ENCODE measurements at regions not wholly inside any gene's neighbourhood (a gene's known extent, or its start where the extent isn't known, plus 50 kb on each side); places are given as distances from the start of the nearest gene placed in this dataset.

- H3K27ac ChIP-seq (ENCODE audit: low read length), result no peak overlapping the region
- H3K4me1 Mint-ChIP-seq, result no peaks in the 10 kb centered on the region
- TF ChIP-seq CTCF (IDR thresholded peaks at IDR 0.05), result no peak
- no peaks in the 10 kb centered on the region for H3K9me3 ChIP-seq (ENCODE audit: control insufficient read depth, insufficient read depth, low read length)
- no peaks in the 10 kb centered on the region for H3K4me1 ChIP-seq (ENCODE audit: control insufficient read depth, insufficient read depth, low read length)
- no peak overlapping the region for H3K27ac Mint-ChIP-seq
- no peaks in the 10 kb centered on the region for H3K9me3 Mint-ChIP-seq
- ATAC-seq (no peak), DNase-seq (no peak)
- no peaks in the 10 kb centered on the region for H3K36me3 Mint-ChIP-seq
- no peaks in the 10 kb centered on the region for H3K27me3 ChIP-seq (ENCODE audit: control insufficient read depth, insufficient read depth, low read length)
- intact Hi-C loops (cut with micrococcal nuclease), result no loop called here
- no peaks in the 10 kb centered on the region for H3K36me3 ChIP-seq (ENCODE audit: control insufficient read depth, insufficient read depth, low read length)
- H3K4me3 ChIP-seq (ENCODE audit: low read length), result no peak overlapping the region
- 90% methylated on average over 7 of the region's 7 CpGs for WGBS (ENCODE audit: insufficient coverage)
- no peak overlapping the region for H3K4me3 Mint-ChIP-seq
- no peaks in the 10 kb centered on the region for H3K27me3 Mint-ChIP-seq (ENCODE audit: low read depth in 2 of 2)
Observed at GRCh38 chr10:31153161-31153560, 121.5 kb upstream of the ZNF438 start.

GRCh38 chr10:31153692-31154091 is 122.0 kb upstream of the ZNF438 start:
- H3K4me3 ChIP-seq (ENCODE audit: low read length), result no peak overlapping the region
- Mint-ChIP-seq H3K27me3 (ENCODE audit: low read depth in 2 of 2) (no peaks in the 10 kb centered on the region), H3K9me3 (no peaks in the 10 kb centered on the region), H3K4me1 (no peaks in the 10 kb centered on the region), H3K27ac (no peak overlapping the region), H3K36me3 (no peaks in the 10 kb centered on the region), H3K4me3 (no peak overlapping the region)
- no peak for TF ChIP-seq CTCF (IDR thresholded peaks at IDR 0.05)
- H3K36me3 ChIP-seq (ENCODE audit: control insufficient read depth, insufficient read depth, low read length), result no peaks in the 10 kb centered on the region
- intact Hi-C loops (cut with micrococcal nuclease), result no loop called here
- H3K27ac ChIP-seq (ENCODE audit: low read length), result no peak overlapping the region
- 89% methylated on average over 8 of the region's 8 CpGs for WGBS (ENCODE audit: insufficient coverage)
- no peaks in the 10 kb centered on the region for H3K27me3 ChIP-seq (ENCODE audit: control insufficient read depth, insufficient read depth, low read length)
- H3K4me1 ChIP-seq (ENCODE audit: control insufficient read depth, insufficient read depth, low read length), result no peaks in the 10 kb centered on the region
- DNase-seq (no peak), ATAC-seq (no peak)
- no peaks in the 10 kb centered on the region for H3K9me3 ChIP-seq (ENCODE audit: control insufficient read depth, insufficient read depth, low read length)

- Mint-ChIP-seq H3K27me3 (ENCODE audit: low read depth in 2 of 2) (no peaks in the 10 kb centered on the region), H3K9me3 (no peaks in the 10 kb centered on the region), H3K4me3 (no peak overlapping the region), H3K36me3 (no peaks in the 10 kb centered on the region), H3K27ac (no peak overlapping the region), H3K4me1 (no peaks in the 10 kb centered on the region)
- ATAC-seq (no peak), DNase-seq (no peak)
- TF ChIP-seq CTCF (IDR thresholded peaks at IDR 0.05), result no peak
- H3K27ac ChIP-seq (ENCODE audit: low read length), result no peak overlapping the region
- no peak overlapping the region for H3K4me3 ChIP-seq (ENCODE audit: low read length)
- H3K36me3 ChIP-seq (ENCODE audit: control insufficient read depth, insufficient read depth, low read length), result no peaks in the 10 kb centered on the region
- no peaks in the 10 kb centered on the region for H3K9me3 ChIP-seq (ENCODE audit: control insufficient read depth, insufficient read depth, low read length)
- intact Hi-C loops (cut with micrococcal nuclease), result no loop called here
- H3K27me3 ChIP-seq (ENCODE audit: control insufficient read depth, insufficient read depth, low read length), result no peaks in the 10 kb centered on the region
- WGBS (ENCODE audit: insufficient coverage), result no CpG with 5 or more reads among the region's 3 CpGs
- no peaks in the 10 kb centered on the region for H3K4me1 ChIP-seq (ENCODE audit: control insufficient read depth, insufficient read depth, low read length)
Observed at GRCh38 chr10:31154996-31155395, 123.3 kb upstream of the ZNF438 start.

- Histone ChIP-seq H3K27ac (ENCODE audit: low read length) (no peak overlapping the region), H3K4me1 (ENCODE audit: control insufficient read depth, insufficient read depth, low read length) (no peaks in the 10 kb centered on the region), H3K27me3 (ENCODE audit: control insufficient read depth, insufficient read depth, low read length) (no peaks in the 10 kb centered on the region), H3K4me3 (ENCODE audit: low read length) (no peak overlapping the region), H3K9me3 (ENCODE audit: control insufficient read depth, insufficient read depth, low read length) (no peaks in the 10 kb centered on the region), H3K36me3 (ENCODE audit: control insufficient read depth, insufficient read depth, low read length) (no peaks in the 10 kb centered on the region)
- DNase-seq (no peak), ATAC-seq (no peak)
- no peak for TF ChIP-seq CTCF (IDR thresholded peaks at IDR 0.05)
- 93% methylated on average over 19 of the region's 19 CpGs for WGBS (ENCODE audit: insufficient coverage)
- H3K4me1 Mint-ChIP-seq, result no peaks in the 10 kb centered on the region
- no peaks in the 10 kb centered on the region for H3K9me3 Mint-ChIP-seq
- intact Hi-C loops (cut with micrococcal nuclease), result no loop called here
- H3K27ac Mint-ChIP-seq, result no peak overlapping the region
- peaks cover 0 to 9% of the 10 kb centered on the region in 2 donors for H3K27me3 Mint-ChIP-seq (ENCODE audit: low read depth in 2 of 2)
- H3K4me3 Mint-ChIP-seq, result no peak overlapping the region
- H3K36me3 Mint-ChIP-seq, result no peaks in the 10 kb centered on the region
Observed at GRCh38 chr10:31157123-31158010, 125.7 kb upstream of the ZNF438 start.
